H1 (cell line): ENCODE measurements at regions not wholly inside any gene's neighbourhood (a gene's known extent, or its start where the extent isn't known, plus 50 kb on each side); places are given as distances from the start of the nearest gene placed in this dataset.

Source experiments
- CTCF ChIA-PET: fragments of 300-600 bp; sonication (Branson Sonifier 250); formaldehyde crosslinking; loops from one replicate; lab custom pipeline; 2021; ENCODE audit not compliant: partially characterized antibody; lab: Charles Lee
- POLR2A ChIA-PET: fragments of 300-600 bp; sonication (Branson Sonifier 250); formaldehyde crosslinking; loops from one replicate; lab custom pipeline; 2021; ENCODE audit warnings: inconsistent platforms; ENCODE audit not compliant: partially characterized antibody; lab: Charles Lee
- DNase-seq, 2 experiments: peaks; one replicate each; pipeline versions ENCODE4 v3.0.0 to v3.0.0-alpha.2; 2010 to 2022; ENCODE audit warnings: low spot score in 2 of 2, low read depth in 1 of 2, mixed read lengths in 1 of 2
- FAIRE-seq: peaks from 2 replicates; lab custom pipeline; 2011; peaks lifted over from hg19 to GRCh38; lab: Jason Lieb, UNC
- H2AFZ ChIP-seq: 2 replicates; pipeline ENCODE4 v1.8.1; 2012; ENCODE audit warnings: low read length, inconsistent platforms
- H2AK5ac ChIP-seq: 2 replicates; pipeline ENCODE4 v1.6.1; 2013; ENCODE audit warnings: low read depth, low read length
- H2BK120ac ChIP-seq: replicated peaks from 2 replicates; pipeline ENCODE3; 2013; ENCODE audit warnings: low read depth, low read length, inconsistent platforms
- H2BK12ac ChIP-seq: 2 replicates; pipeline ENCODE4 v1.6.1; 2013; ENCODE audit warnings: low read depth, low read length
- H2BK15ac ChIP-seq: 2 replicates; pipeline ENCODE4 v1.6.1; 2013; ENCODE audit warnings: low read length
- H2BK20ac ChIP-seq: 2 replicates; pipeline ENCODE4 v1.6.1; 2013; ENCODE audit warnings: low read length
- H2BK5ac ChIP-seq: 2 replicates; pipeline ENCODE4 v1.6.1; 2013; ENCODE audit warnings: low read depth, low read length
- H3K14ac ChIP-seq: 2 replicates; pipeline ENCODE4 v1.6.1; 2013; ENCODE audit warnings: inconsistent platforms; ENCODE audit not compliant: insufficient read length
- H3K18ac ChIP-seq: 2 replicates; pipeline ENCODE4 v1.6.1; 2013; ENCODE audit warnings: low read length; ENCODE audit errors: extremely low read depth
- H3K23ac ChIP-seq: 2 replicates; pipeline ENCODE4 v1.6.1; 2013; ENCODE audit warnings: inconsistent platforms; ENCODE audit not compliant: insufficient read length
- H3K23me2 ChIP-seq: 2 replicates; pipeline ENCODE4 v1.6.1; 2013; ENCODE audit warnings: low read depth, low read length
- H3K27ac ChIP-seq: 2 replicates; pipeline ENCODE4 v1.6.1; 2011; ENCODE audit warnings: low read depth, low read length, inconsistent platforms
- H3K27me3 ChIP-seq, 4 experiments: replicated peaks in 1 of 4; 1 replicate in 1 of 4; 2 replicates in 3 of 4; pipeline versions ENCODE4 v1.6.1 to v1.8.1; 2011 to 2013; ENCODE audit warnings: low read length in 3 of 4, mild to moderate bottlenecking in 3 of 4, inconsistent platforms in 2 of 4, mixed read lengths in 2 of 4, moderate library complexity in 1 of 4; ENCODE audit not compliant: control insufficient read depth in 3 of 4, insufficient read depth in 3 of 4; ENCODE audit errors: extremely low read depth in 1 of 4
- H3K36me3 ChIP-seq, 4 experiments: 2 replicates each; pipeline versions ENCODE4 v1.6.1 to v1.8.1; 2011 to 2013; ENCODE audit warnings: mild to moderate bottlenecking in 4 of 4, low read length in 3 of 4, moderate library complexity in 2 of 4, control low read depth in 1 of 4, inconsistent platforms in 1 of 4; ENCODE audit not compliant: insufficient read depth in 4 of 4, control insufficient read depth in 2 of 4
- H3K4ac ChIP-seq: replicated peaks from 2 replicates; pipeline ENCODE3; 2013; ENCODE audit warnings: low read length, low read depth, mixed read lengths, inconsistent platforms; ENCODE audit not compliant: insufficient read length
- H3K4me1 ChIP-seq, 4 experiments: replicated peaks in 1 of 4; 1 replicate in 1 of 4; 2 replicates in 3 of 4; pipeline versions ENCODE4 v1.6.1 to v1.8.1; 2011 to 2013; ENCODE audit warnings: low read length in 3 of 4, inconsistent platforms in 2 of 4, mixed read lengths in 1 of 4; ENCODE audit not compliant: insufficient read depth in 4 of 4, control insufficient read depth in 3 of 4
- H3K4me2 ChIP-seq, 2 experiments: 2 replicates each; pipeline versions ENCODE4 v1.6.1 to v1.8.1; 2011 to 2013; ENCODE audit warnings: low read depth in 2 of 2, low read length in 2 of 2, control low read depth in 1 of 2, inconsistent platforms in 1 of 2, mild to moderate bottlenecking in 1 of 2; ENCODE audit not compliant: insufficient read depth in 1 of 2
- H3K4me3 ChIP-seq, 4 experiments: fragments of 200-600, 300-600 bp in 1 of 4; sonication (generic), shearing (Covaris generic), sonication (Bioruptor Twin) in 1 of 4; 2 replicates each; pipeline versions ENCODE4 v1.5.1 to v1.8.1; 2011 to 2016; ENCODE audit warnings: low read length in 4 of 4, low read depth in 3 of 4, control low read depth in 2 of 4, inconsistent platforms in 2 of 4, mild to moderate bottlenecking in 2 of 4, mixed read lengths in 1 of 4, moderate library complexity in 1 of 4; ENCODE audit not compliant: insufficient read depth in 2 of 4; ENCODE audit errors: extremely low read depth in 1 of 4
- H3K56ac ChIP-seq: replicated peaks from 2 replicates; pipeline ENCODE3; 2013; ENCODE audit warnings: low read depth, mild to moderate bottlenecking, mixed read lengths, low read length, inconsistent platforms; ENCODE audit not compliant: insufficient read length
- H3K79me1 ChIP-seq: 2 replicates; pipeline ENCODE4 v1.6.1; 2013; ENCODE audit warnings: low read depth, low read length, control low read depth
- H3K79me2 ChIP-seq, 2 experiments: 2 replicates each; pipeline versions ENCODE4 v1.6.1 to v1.8.1; 2012 to 2013; ENCODE audit warnings: low read length in 2 of 2, mild to moderate bottlenecking in 2 of 2, inconsistent platforms in 1 of 2; ENCODE audit not compliant: insufficient read depth in 2 of 2, control insufficient read depth in 1 of 2
- H3K9ac ChIP-seq, 4 experiments: replicated peaks in 1 of 4; 1 replicate in 1 of 4; 2 replicates in 3 of 4; pipeline versions ENCODE4 v1.6.1 to v1.8.1; 2011 to 2013; ENCODE audit warnings: low read depth in 3 of 4, low read length in 3 of 4, control low read depth in 2 of 4, mild to moderate bottlenecking in 2 of 4, moderate library complexity in 2 of 4, inconsistent platforms in 1 of 4; ENCODE audit errors: extremely low read depth in 1 of 4
- H3K9me3 ChIP-seq, 2 experiments: 2 replicates each; pipeline versions ENCODE4 v1.6.1 to v1.8.1; 2012 to 2013; ENCODE audit warnings: mild to moderate bottlenecking in 2 of 2, moderate library complexity in 2 of 2, control low read depth in 1 of 2, inconsistent platforms in 1 of 2, low read depth in 1 of 2, low read length in 1 of 2, mixed read lengths in 1 of 2; ENCODE audit not compliant: insufficient read depth in 2 of 2
- H4K20me1 ChIP-seq, 2 experiments: replicated peaks in 1 of 2; 2 replicates each; pipeline versions ENCODE3 to v1.8.1; 2011 to 2013; ENCODE audit warnings: inconsistent platforms in 2 of 2, low read length in 2 of 2, mild to moderate bottlenecking in 1 of 2; ENCODE audit not compliant: insufficient read depth in 2 of 2, control insufficient read depth in 1 of 2
- H4K5ac ChIP-seq: 2 replicates; pipeline ENCODE4 v1.6.1; 2013; ENCODE audit warnings: low read length, low read depth, mixed read lengths, inconsistent platforms; ENCODE audit not compliant: insufficient read length
- H4K8ac ChIP-seq: 2 replicates; pipeline ENCODE4 v1.8.0; 2013; ENCODE audit warnings: mild to moderate bottlenecking, moderate library complexity, low read length, inconsistent platforms; ENCODE audit not compliant: insufficient read depth; ENCODE audit errors: extremely low read depth
- H4K91ac ChIP-seq: replicated peaks from 2 replicates; pipeline ENCODE3; 2013; ENCODE audit warnings: low read length, mixed read lengths, inconsistent platforms; ENCODE audit not compliant: insufficient read length
- ASH2L ChIP-seq: fragments of 200-600, 300-600 bp; sonication (generic); IDR thresholded peaks from one replicate; pipeline ENCODE4 v1.7.1; 2017; ENCODE audit warnings: low read length
- BCL11A ChIP-seq, 2 experiments: IDR thresholded peaks; one replicate each; pipeline ENCODE4 v1.6.1; 2011; ENCODE audit warnings: low read depth in 2 of 2, low read length in 2 of 2, mild to moderate bottlenecking in 2 of 2
- EP300 ChIP-seq, 2 experiments: IDR thresholded peaks; 1 replicate in 1 of 2; 2 replicates in 1 of 2; pipeline ENCODE4 v1.6.1; 2011 to 2012; ENCODE audit warnings: low read depth in 2 of 2, low read length in 2 of 2, mild to moderate bottlenecking in 2 of 2, borderline replicate concordance in 1 of 2, inconsistent platforms in 1 of 2, moderate library complexity in 1 of 2
- FOSL1 ChIP-seq: IDR thresholded peaks from 2 replicates; pipeline ENCODE4 v1.6.1; 2011; ENCODE audit warnings: mild to moderate bottlenecking, low read depth, low read length, moderate library complexity; ENCODE audit not compliant: insufficient read depth
- GTF2F1 ChIP-seq: IDR thresholded peaks from 2 replicates; pipeline ENCODE4 v1.6.1; 2012; ENCODE audit warnings: low read depth, low read length, improper control_type of control experiment, borderline replicate concordance
- JUND ChIP-seq: IDR thresholded peaks from 2 replicates; pipeline ENCODE4 v1.6.1; 2011; ENCODE audit warnings: mild to moderate bottlenecking, improper control_type of control experiment, low read length
- SIX5 ChIP-seq: IDR thresholded peaks from 2 replicates; pipeline ENCODE4 v1.6.1; 2011; ENCODE audit warnings: mild to moderate bottlenecking, low read depth, low read length
- TAF7 ChIP-seq: optimal IDR thresholded peaks from 2 replicates; pipeline ENCODE3; 2011; ENCODE audit warnings: low read depth, mild to moderate bottlenecking, inconsistent platforms, low read length, moderate library complexity, borderline replicate concordance
- ZNF274 ChIP-seq: IDR thresholded peaks from 2 replicates; pipeline ENCODE4 v1.7.0; 2012; ENCODE audit warnings: low read length, borderline replicate concordance; ENCODE audit errors: extremely low read depth
- WGBS, 2 experiments: shearing (Covaris generic) in 1 of 2; methylation state at CpG; one replicate each; pipeline versions ENCODE4 v1.1.6 to v1.1.7; 2013 to 2015; ENCODE audit warnings: low lambda C conversion rate in 2 of 2, mixed read lengths in 2 of 2, inconsistent platforms in 1 of 2, low coverage in 1 of 2, missing lambda C conversion rate in 1 of 2; ENCODE audit not compliant: insufficient replicate concordance in 2 of 2, insufficient coverage in 1 of 2, insufficient read length in 1 of 2; ENCODE audit errors: extremely low coverage in 1 of 2, missing lambda C conversion rate in 1 of 2; 5-methylcytosine and 5-hydroxymethylcytosine counted together

GRCh38 chr4:181078196-181078595, 1165.0 kb upstream of the TENM3 start:
- no peak overlapping the region for H4K91ac ChIP-seq
- no peak overlapping the region for H2AK5ac ChIP-seq
- H4K20me1 ChIP-seq, result no peaks in the 10 kb centered on the region
- no peak overlapping the region for H2BK120ac ChIP-seq
- no peak overlapping the region for H3K4me3 ChIP-seq
- CTCF ChIA-PET, result no interaction called here
- peaks cover 2% of the 10 kb centered on the region; the same call in 1 of the 2 replicates for H3K23me2 ChIP-seq
- POLR2A ChIA-PET, result no interaction called here
- TF ChIP-seq ZNF274, result no peak
- TF ChIP-seq EP300 (IDR thresholded peaks at IDR 0.05; ENCODE audit: borderline replicate concordance in 1 of 2, low read depth in 2 of 2, low read length in 2 of 2), result no peak
- TF ChIP-seq JUND, result no peak
- TF ChIP-seq SIX5, result no peak
- no peak for TF ChIP-seq BCL11A (IDR thresholded peaks at IDR 0.05; ENCODE audit: low read depth in 2 of 2, low read length in 2 of 2)
- TF ChIP-seq ASH2L, result no peak
- no peak for TF ChIP-seq TAF7
- no peak for TF ChIP-seq GTF2F1
- TF ChIP-seq FOSL1, result no peak
- no peak overlapping the region for H3K14ac ChIP-seq
- H3K23ac ChIP-seq, result no peak overlapping the region
- no peak overlapping the region for H3K18ac ChIP-seq
- no peak for FAIRE-seq
- 83% methylated on average over 1 of the region's 1 CpG; no CpG with 5 or more reads in 1 of the 2 experiments for WGBS, 2 experiments
- no peaks in the 10 kb centered on the region for H3K79me1 ChIP-seq
- peaks cover 0 to 2% (median 0%) of the 10 kb centered on the region in 4 experiments; a peak in 1 of 7 replicates for H3K27me3 ChIP-seq
- no peak overlapping the region for H3K9ac ChIP-seq
- no peak overlapping the region for H2BK15ac ChIP-seq
- no peak overlapping the region for H2BK5ac ChIP-seq
- H2BK12ac ChIP-seq, result no peak overlapping the region
- no peak overlapping the region for H3K27ac ChIP-seq
- no peaks in the 10 kb centered on the region for H3K36me3 ChIP-seq
- no peaks in the 10 kb centered on the region for H3K79me2 ChIP-seq
- H2AFZ ChIP-seq, result no peak overlapping the region
- H3K4me2 ChIP-seq, result no peak overlapping the region
- no peak overlapping the region for H4K5ac ChIP-seq
- no peak overlapping the region for H3K56ac ChIP-seq
- no peak overlapping the region for H3K4ac ChIP-seq
- H3K4me1 ChIP-seq, result no peaks in the 10 kb centered on the region
- DNase-seq, result no peak
- no peak overlapping the region for H2BK20ac ChIP-seq
- no peak overlapping the region for H4K8ac ChIP-seq
- peaks cover 0 to 7% of the 10 kb centered on the region in 2 experiments; a peak in 1 of 4 replicates for H3K9me3 ChIP-seq
